DMS 273 (cell line): ENCODE measurements at regions not wholly inside any gene's neighbourhood (a gene's known extent, or its start where the extent isn't known, plus 50 kb on each side); places are given as distances from the start of the nearest gene placed in this dataset.

Source experiments
- DNase-seq: peaks from one replicate; lab custom pipeline; 2025; ENCODE audit not compliant: unreplicated experiment; lab: John Stamatoyannopoulos, UW

- DNase-seq: no peak
Measured at GRCh38 chr2:128640845-128641360, 322.2 kb upstream of the HS6ST1 start.

GRCh38 chr2:128641421-128642080, 322.9 kb upstream of the HS6ST1 start:
- no peak for DNase-seq

- peak; percentile 13 for DNase-seq
Measured at GRCh38 chr2:128642316-128642715, 323.6 kb upstream of the HS6ST1 start.

- no peak for DNase-seq
Measured at GRCh38 chr2:128642821-128643220, 324.2 kb upstream of the HS6ST1 start.

- no peak for DNase-seq
Measured at GRCh38 chr2:128643221-128644065, 324.8 kb upstream of the HS6ST1 start.

GRCh38 chr2:128644156-128644555, 325.5 kb upstream of the HS6ST1 start:
- peak; percentile 73 for DNase-seq

- DNase-seq: peak; percentile 18
Measured at GRCh38 chr2:128644718-128645256, 326.1 kb upstream of the HS6ST1 start.

- no peak for DNase-seq
Measured at GRCh38 chr2:128645631-128646030, 327.0 kb upstream of the HS6ST1 start.

- no peak for DNase-seq
Measured at GRCh38 chr2:128646091-128646490, 327.4 kb upstream of the HS6ST1 start.

GRCh38 chr2:128646691-128647090, 328.0 kb upstream of the HS6ST1 start:
- DNase-seq: no peak

GRCh38 chr2:128651000-128651399, 332.3 kb upstream of the HS6ST1 start:
- no peak for DNase-seq

GRCh38 chr2:128654408-128654807, 335.7 kb upstream of the HS6ST1 start:
- no peak for DNase-seq

- no peak for DNase-seq
Measured at GRCh38 chr2:128660836-128661235, 342.2 kb upstream of the HS6ST1 start.

GRCh38 chr2:128661311-128661710, 342.6 kb upstream of the HS6ST1 start:
- DNase-seq: no peak

- DNase-seq: no peak
Measured at GRCh38 chr2:128662051-128662471, 343.4 kb upstream of the HS6ST1 start.

- DNase-seq: no peak
Measured at GRCh38 chr2:128663371-128664050, 344.8 kb upstream of the HS6ST1 start.

GRCh38 chr2:128664499-128664971, 345.9 kb upstream of the HS6ST1 start:
- DNase-seq: peak; percentile 61

- DNase-seq: no peak
Measured at GRCh38 chr2:128665113-128665512, 346.4 kb upstream of the HS6ST1 start.

GRCh38 chr2:128666596-128666995, 347.9 kb upstream of the HS6ST1 start:
- DNase-seq: no peak

GRCh38 chr2:128667391-128667790, 348.7 kb upstream of the HS6ST1 start:
- no peak for DNase-seq

- DNase-seq: no peak
Measured at GRCh38 chr2:128668946-128669345, 350.3 kb upstream of the HS6ST1 start.
